K562 (cell line): ENCODE measurements at regions not wholly inside any gene's neighbourhood (a gene's known extent, or its start where the extent isn't known, plus 50 kb on each side); places are given as distances from the start of the nearest gene placed in this dataset.

ENCODE experiments used
- ATAC-seq: fragments of 200-7000 bp; cut with Tn5 transposase; 3 replicates; pipeline ENCODE4 v1.9.1; 2020; ENCODE audit warnings: moderate library complexity
- BruUV-seq: library from RNA; stranded (reverse); fragments of 400-500 nt; replicated peaks from 2 replicates; lab custom pipeline; 2021; lab: Mats Ljungman, UMichigan
- CTCF ChIA-PET: fragments of 300-600 bp; formaldehyde crosslinking; extraction: SDS; loops from one replicate; lab custom pipeline; 2021; ENCODE audit warnings: low intra/inter-chr PET ratio; lab: Yijun Ruan, JAX
- POLR2A ChIA-PET: fragments of 300-600, 350-650 bp; sonication (Branson Sonifier 250); formaldehyde crosslinking; extraction: SDS; loops from one replicate; lab custom pipeline; 2021; ENCODE audit warnings: antibody characterized with exemption, inconsistent platforms; lab: Yijun Ruan, JAX
- DNase-seq, 4 experiments: peaks; one replicate each; pipeline versions ENCODE4 v3.0.0 to v3.0.0-alpha.2; 2011 to 2018; ENCODE audit warnings: low spot score in 3 of 4, mixed read lengths in 3 of 4; ENCODE audit errors: extremely low read depth in 1 of 4
- FAIRE-seq: peaks from 2 replicates; lab custom pipeline; 2011; peaks lifted over from hg19 to GRCh38; lab: Jason Lieb, UNC
- H2AFZ ChIP-seq: 2 replicates; pipeline ENCODE4 v1.6.0; 2011; ENCODE audit warnings: low read depth, low read length, control low read depth, inconsistent platforms
- H3K27ac ChIP-seq: fragments of 200-600 bp; 3 replicates; pipeline ENCODE4 v1.8.0; 2011; ENCODE audit warnings: low read depth, mild to moderate bottlenecking, control low read depth, inconsistent platforms, low read length, moderate library complexity, mixed read lengths; ENCODE audit errors: extremely low read depth
- H3K27me3 ChIP-seq, 2 experiments: fragments of 300-600 bp in 1 of 2; 2 replicates in 1 of 2; 3 replicates in 1 of 2; pipeline versions ENCODE4 v1.6.0 to v1.8.0; 2011; ENCODE audit warnings: inconsistent platforms in 2 of 2, low read length in 2 of 2, mild to moderate bottlenecking in 1 of 2, mixed read lengths in 1 of 2, moderate library complexity in 1 of 2; ENCODE audit not compliant: control insufficient read depth in 2 of 2, insufficient read depth in 2 of 2
- H3K36me3 ChIP-seq: fragments of 300-600 bp; 3 replicates; pipeline ENCODE4 v1.8.0; 2011; ENCODE audit warnings: mild to moderate bottlenecking, low read length, inconsistent platforms; ENCODE audit not compliant: control insufficient read depth, insufficient read depth
- H3K4me1 ChIP-seq, 2 experiments: fragments of 200-600 bp in 1 of 2; replicated peaks in 1 of 2; 2 replicates in 1 of 2; 3 replicates in 1 of 2; pipeline versions ENCODE4 v1.5.1 to v1.8.0; 2011; ENCODE audit warnings: inconsistent platforms in 2 of 2, low read length in 2 of 2, mild to moderate bottlenecking in 1 of 2, mixed read lengths in 1 of 2, moderate library complexity in 1 of 2; ENCODE audit not compliant: control insufficient read depth in 2 of 2, insufficient read depth in 2 of 2
- H3K4me2 ChIP-seq: 2 replicates; pipeline ENCODE4 v1.6.1; 2011; ENCODE audit warnings: low read length, control low read depth, inconsistent platforms, mixed read lengths; ENCODE audit not compliant: insufficient read depth
- H3K4me3 ChIP-seq: fragments of 200-600 bp; sonication (generic), shearing (Covaris generic); 2 replicates; pipeline ENCODE4 v1.5.1; 2016; ENCODE audit warnings: control low read depth, inconsistent platforms
- H3K79me2 ChIP-seq: fragments of 200-600 bp; 3 replicates; pipeline ENCODE4 v1.8.0; 2011; ENCODE audit warnings: low read length, inconsistent platforms; ENCODE audit not compliant: control insufficient read depth, insufficient read depth
- H3K9ac ChIP-seq, 2 experiments: 2 replicates each; pipeline versions ENCODE4 v1.6.0 to v1.6.1; 2011; ENCODE audit warnings: low read depth in 2 of 2, low read length in 2 of 2, control low read depth in 1 of 2, inconsistent platforms in 1 of 2, mild to moderate bottlenecking in 1 of 2, mixed read lengths in 1 of 2; ENCODE audit not compliant: insufficient read depth in 1 of 2
- H3K9me1 ChIP-seq: one replicate; pipeline ENCODE4 v1.6.0; 2011; ENCODE audit warnings: inconsistent platforms, mild to moderate bottlenecking, low read length, moderate library complexity; ENCODE audit not compliant: control insufficient read depth, insufficient read depth
- H3K9me3 ChIP-seq: replicated peaks from 2 replicates; pipeline ENCODE4 v1.5.1; 2011; ENCODE audit warnings: low read depth, low read length, inconsistent platforms; ENCODE audit not compliant: control insufficient read depth, insufficient read depth
- H4K20me1 ChIP-seq: replicated peaks from 2 replicates; pipeline ENCODE4 v1.6.1; 2011; ENCODE audit warnings: low read length, inconsistent platforms, mixed read lengths; ENCODE audit not compliant: control insufficient read depth, insufficient read depth
- HEY1 ChIP-seq: fragments of 250-450 bp; sonication (Bioruptor Pico); IDR thresholded peaks from 2 replicates; pipeline ENCODE4 v1.5.0; 2020; ENCODE audit warnings: mild to moderate bottlenecking, moderate library complexity, borderline replicate concordance
- ILF3 ChIP-seq: fragments of 450-650 bp; IDR thresholded peaks from 2 replicates; pipeline ENCODE4 v1.6.1; 2018; ENCODE audit warnings: antibody characterized with exemption, mild to moderate bottlenecking, moderate library complexity, borderline replicate concordance
- RBM22 ChIP-seq: fragments of 200-400 bp; formaldehyde crosslinking; IDR thresholded peaks from 2 replicates; pipeline ENCODE4 v1.6.1; 2018; ENCODE audit warnings: low read length, low read depth; ENCODE audit not compliant: poor library complexity, severe bottlenecking
- SRF ChIP-seq, 2 experiments: fragments of 250-450, 450-650 bp in 1 of 2; sonication (Bioruptor Pico) in 1 of 2; sonication (generic) in 1 of 2; formaldehyde crosslinking; IDR thresholded peaks; 2 replicates each; pipeline versions ENCODE4 v1.5.0 to v1.5.1; 2020 to 2022; ENCODE audit warnings: mild to moderate bottlenecking in 1 of 2, missing genetic modification reagents in 1 of 2
- ZNF121 ChIP-seq: sonication (generic); formaldehyde crosslinking; conservative IDR thresholded peaks from 2 replicates; pipeline ENCODE4 v1.8.0; 2022; ENCODE audit warnings: missing genetic modification reagents
- ZNF184 ChIP-seq: sonication (generic); formaldehyde crosslinking; IDR thresholded peaks from 2 replicates; pipeline ENCODE4 v1.5.0; 2020; ENCODE audit warnings: missing genetic modification reagents
- ZNF766 ChIP-seq: fragments of 200-800 bp; sonication (Bioruptor generic); conservative IDR thresholded peaks from 2 replicates; pipeline ENCODE4 v1.6.1; 2016; ENCODE audit warnings: missing genetic modification characterization, missing compliant biosample characterization
- WGBS: fragments of 100-300 bp; shearing (Covaris generic); methylation state at CpG from one replicate; pipeline ENCODE4 v1.1.6; 2016; ENCODE audit warnings: low coverage, mixed read lengths; ENCODE audit not compliant: insufficient coverage; ENCODE audit errors: missing lambda C conversion rate; 5-methylcytosine and 5-hydroxymethylcytosine counted together
- in situ Hi-C: fragments of 300-500 bp; cut with MboI; formaldehyde crosslinking; loops from 4 replicates; pipeline ENCODE4 v1.15.0; 2018; ENCODE audit warnings: inconsistent platforms, mixed read lengths
- intact Hi-C: fragments of 100-400 bp; cut with micrococcal nuclease; formaldehyde crosslinking; loops from 2 replicates; pipeline ENCODE4 v1.14.2; 2022
- TF ChIP-seq, protein P1 (sequence below): fragments of 250-450 bp; sonication (Bioruptor Pico); IDR thresholded peaks from 2 replicates; pipeline ENCODE4 v1.9.0; 2021; ENCODE audit warnings: mild to moderate bottlenecking

DNA sequence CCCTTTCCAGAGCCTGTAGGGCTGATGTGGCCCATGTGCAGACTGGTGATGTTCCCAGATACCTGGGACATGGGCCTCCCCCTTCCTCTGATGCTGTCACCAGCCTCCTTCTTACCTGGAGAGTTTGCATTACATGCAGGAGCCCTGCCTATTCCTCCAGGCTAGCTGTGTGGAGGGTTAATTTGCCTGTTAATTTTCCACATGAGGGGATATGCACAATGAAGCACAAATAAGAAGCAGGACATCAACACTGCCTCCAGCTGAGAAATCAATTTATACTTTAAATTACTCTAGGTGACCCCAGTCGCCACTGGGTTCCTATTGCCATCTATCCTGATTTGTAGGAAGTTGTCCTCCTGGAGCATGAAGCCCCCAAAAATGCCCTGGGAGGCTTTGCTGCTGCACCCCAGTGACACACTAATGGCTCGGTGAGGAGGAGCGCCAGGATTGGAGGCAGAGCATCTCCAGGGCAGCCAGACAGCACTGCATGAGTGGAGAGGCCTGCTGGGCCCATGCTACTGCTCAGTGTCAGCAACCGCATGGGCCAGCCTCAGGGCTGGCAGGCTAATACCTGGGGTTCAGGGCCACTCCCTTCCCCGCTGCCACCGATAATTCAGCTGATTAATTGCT, 101.6 kb upstream of the USP47 start:
- in situ Hi-C loops (no loop called here), intact Hi-C loops (no loop called here)
- Histone ChIP-seq H3K4me1 (no peaks in the 10 kb centered on the region), H4K20me1 (no peaks in the 10 kb centered on the region), H3K27me3 (peaks cover 0 to 2% of the 10 kb centered on the region in 2 experiments; a peak in 2 of 5 replicates), H3K9me3 (no peaks in the 10 kb centered on the region), H3K9me1 (no peaks in the 10 kb centered on the region), H3K4me2 (no peak overlapping the region), H3K79me2 (no peaks in the 10 kb centered on the region), H3K36me3 (no peaks in the 10 kb centered on the region), H3K9ac (no peak overlapping the region; a peak in 1 of 4 replicates), H3K27ac (no peak overlapping the region), H2AFZ (no peak overlapping the region), H3K4me3 (no peak overlapping the region)
- ATAC-seq, result no peak
- 0% methylated on average over 6 of the region's 6 CpGs for WGBS
- CTCF ChIA-PET, result no interaction called here
- POLR2A ChIA-PET, result no interaction called here
- BruUV-seq, result no TSS peak
- no peak for FAIRE-seq
- TF ChIP-seq ILF3, result no peak
- TF ChIP-seq ZNF766 (CRISPR knock-in tag), result no peak
- TF ChIP-seq RBM22, result no peak
- no peak for TF ChIP-seq ZNF121 (CRISPR knock-in tag)
- TF ChIP-seq, protein P1, sequence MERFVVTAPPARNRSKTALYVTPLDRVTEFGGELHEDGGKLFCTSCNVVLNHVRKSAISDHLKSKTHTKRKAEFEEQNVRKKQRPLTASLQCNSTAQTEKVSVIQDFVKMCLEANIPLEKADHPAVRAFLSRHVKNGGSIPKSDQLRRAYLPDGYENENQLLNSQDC, result no peak
- no peak for TF ChIP-seq SRF (CRISPR knock-in tag; IDR thresholded peaks at IDR 0.05)
- TF ChIP-seq HEY1 (CRISPR knock-in tag), result no peak
- TF ChIP-seq ZNF184 (CRISPR knock-in tag), result no peak
- DNase-seq, result no peak
